ENCODE measurements at regions not wholly inside any gene's neighbourhood (a gene's known extent, or its start where the extent isn't known, plus 50 kb on each side); places are given as distances from the start of the nearest gene placed in this dataset.

- intact Hi-C loops (cut with DNase I; ENCODE audit: low total_unique reads): no loop called here
- no peak for DNase-seq
- no peaks in the 10 kb centered on the region for H3K4me1 ChIP-seq
- no peak for TF ChIP-seq POLR2A (IDR thresholded peaks at IDR 0.05)
- no peak for TF ChIP-seq CTCF (IDR thresholded peaks at IDR 0.05)
- no peak for TF ChIP-seq EP300 (IDR thresholded peaks at IDR 0.05; ENCODE audit: low read depth)
- TF ChIP-seq POLR2AphosphoS5 (IDR thresholded peaks at IDR 0.05): no peak
- no peaks in the 10 kb centered on the region for H3K9me3 ChIP-seq
- in situ Hi-C loops (cut with MboI; ENCODE audit: low pct_ligation_motif_present in 1 of 4, low pct_unique_long_range_greater_than_20kb in 1 of 4, low sequenced_read_pairs in 3 of 4): no loop called here
- H3K27me3 ChIP-seq: no peaks in the 10 kb centered on the region
- no peak overlapping the region for H3K4me3 ChIP-seq
- H3K27ac ChIP-seq: no peak overlapping the region
- 76 to 89% methylated on average over 3 to 4 of the region's 4 CpGs for WGBS, 2 donors (ENCODE audit: low coverage in 1 of 2)
- H3K36me3 ChIP-seq: no peaks in the 10 kb centered on the region
Measured at GRCh38 chr2:220460257-220460985, 833.0 kb downstream of the SLC4A3 start.

DNA sequence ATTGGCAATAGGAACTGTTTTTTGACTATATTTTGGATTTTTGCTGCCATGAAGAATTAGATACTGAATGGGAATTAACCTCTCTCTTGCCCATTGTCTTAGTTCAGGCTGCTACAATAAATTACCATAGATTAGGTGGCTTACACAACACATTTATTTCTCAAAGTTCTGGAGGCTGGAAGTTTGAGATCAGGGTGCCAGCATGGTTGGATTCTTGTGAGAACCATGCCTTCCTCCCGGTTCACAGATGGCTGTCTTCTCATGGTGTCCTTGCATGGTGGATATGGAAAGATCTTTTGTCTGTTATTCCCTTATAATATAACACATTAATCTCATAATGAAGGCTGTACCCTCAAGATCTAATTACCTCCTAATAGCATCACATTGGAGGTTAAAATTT, 836.4 kb downstream of the SLC4A3 start:
- TF ChIP-seq CTCF (IDR thresholded peaks at IDR 0.05) (no peak), EP300 (IDR thresholded peaks at IDR 0.05; ENCODE audit: low read depth) (no peak)
- H3K9me3 ChIP-seq: no peaks in the 10 kb centered on the region
- no peak overlapping the region for H3K27ac ChIP-seq
- no peaks in the 10 kb centered on the region for H3K27me3 ChIP-seq
- DNase-seq: no peak
- in situ Hi-C loops (cut with MboI; ENCODE audit: low pct_ligation_motif_present in 1 of 4, low pct_unique_long_range_greater_than_20kb in 1 of 4, low sequenced_read_pairs in 3 of 4): no loop called here
- no peaks in the 10 kb centered on the region for H3K4me1 ChIP-seq
- no peaks in the 10 kb centered on the region for H3K36me3 ChIP-seq
- H3K4me3 ChIP-seq: no peak overlapping the region
- intact Hi-C loops (cut with DNase I; ENCODE audit: low total_unique reads): no loop called here
- 71% methylated on average over 1 of the region's 1 CpG; no CpG with 5 or more reads in 1 of the 2 donors for WGBS, 2 donors (ENCODE audit: low coverage in 1 of 2)

DNA sequence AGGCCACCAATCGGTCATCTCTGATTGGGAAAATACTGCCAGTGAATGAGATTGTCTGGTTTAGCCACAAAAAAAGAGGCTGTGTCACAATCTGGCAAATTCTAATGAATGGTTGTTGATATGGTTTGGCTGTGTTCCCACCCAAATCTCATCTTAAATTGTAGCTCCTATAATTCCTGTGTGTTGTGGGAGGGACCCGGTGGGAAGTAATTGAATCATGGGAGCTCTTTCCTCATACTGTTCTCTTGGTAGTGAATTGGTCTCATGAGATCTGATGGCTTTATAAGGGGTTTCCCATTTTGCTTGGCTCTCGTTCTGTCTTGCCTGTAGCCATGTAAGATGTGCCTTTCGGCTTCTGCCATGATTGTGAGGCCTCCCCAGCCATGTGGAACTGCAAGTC, 838.3 kb downstream of the SLC4A3 start:
- intact Hi-C loops (cut with DNase I; ENCODE audit: low total_unique reads) (no loop called here), in situ Hi-C loops (cut with MboI; ENCODE audit: low pct_ligation_motif_present in 1 of 4, low pct_unique_long_range_greater_than_20kb in 1 of 4, low sequenced_read_pairs in 3 of 4) (no loop called here)
- TF ChIP-seq CTCF (IDR thresholded peaks at IDR 0.05): no peak
- TF ChIP-seq EP300 (IDR thresholded peaks at IDR 0.05; ENCODE audit: low read depth): no peak
- no peak for TF ChIP-seq POLR2A (IDR thresholded peaks at IDR 0.05)
- TF ChIP-seq POLR2AphosphoS5 (IDR thresholded peaks at IDR 0.05): no peak
- H3K4me3 ChIP-seq: no peak overlapping the region
- 87 to 100% methylated on average over 1 to 4 of the region's 4 CpGs for WGBS, 2 donors (ENCODE audit: low coverage in 1 of 2)
- DNase-seq: no peak
- H3K27me3 ChIP-seq: no peaks in the 10 kb centered on the region
- H3K9me3 ChIP-seq: no peaks in the 10 kb centered on the region
- no peaks in the 10 kb centered on the region for H3K4me1 ChIP-seq
- no peaks in the 10 kb centered on the region for H3K36me3 ChIP-seq
- no peak overlapping the region for H3K27ac ChIP-seq

GRCh38 chr2:220466251-220466691, 838.8 kb downstream of the SLC4A3 start:
- in situ Hi-C loops (cut with MboI; ENCODE audit: low pct_ligation_motif_present in 1 of 4, low pct_unique_long_range_greater_than_20kb in 1 of 4, low sequenced_read_pairs in 3 of 4): no loop called here
- DNase-seq: no peak
- Histone ChIP-seq H3K9me3 (no peaks in the 10 kb centered on the region), H3K27ac (no peak overlapping the region), H3K36me3 (no peaks in the 10 kb centered on the region), H3K27me3 (no peaks in the 10 kb centered on the region), H3K4me1 (no peaks in the 10 kb centered on the region), H3K4me3 (no peak overlapping the region)
- intact Hi-C loops (cut with DNase I; ENCODE audit: low total_unique reads): no loop called here
- TF ChIP-seq POLR2A (IDR thresholded peaks at IDR 0.05) (no peak), CTCF (IDR thresholded peaks at IDR 0.05) (no peak), EP300 (IDR thresholded peaks at IDR 0.05; ENCODE audit: low read depth) (no peak), POLR2AphosphoS5 (IDR thresholded peaks at IDR 0.05) (no peak)
- 29 to 36% methylated on average over 2 of the region's 2 CpGs for WGBS, 2 donors (ENCODE audit: low coverage in 1 of 2)

Data from transverse colon (tissue), 4 donors.